Adrenal gland (tissue), 5 donors: ENCODE measurements at regions not wholly inside any gene's neighbourhood (a gene's known extent, or its start where the extent isn't known, plus 50 kb on each side); places are given as distances from the start of the nearest gene placed in this dataset.

Experiments
- POLR2A ChIP-seq, 2 donors: fragments of 450-650 bp; IDR thresholded peaks; one replicate each; pipeline ENCODE4 v1.6.1; 2017; ENCODE audit warnings: antibody characterized with exemption in 2 of 2, mild to moderate bottlenecking in 2 of 2, moderate library complexity in 1 of 2
- TF ChIP-seq, protein P1 (sequence below), 6 experiments: fragments of 450-650 bp in 4 of 6; fragments of 200-600 bp in 2 of 6; sonication (generic) in 1 of 6; IDR thresholded peaks; 1 replicate in 5 of 6; 2 replicates in 1 of 6; pipeline versions ENCODE4 v1.5.1 to v1.8.0; 2016 to 2021; ENCODE audit warnings: antibody characterized with exemption in 6 of 6, mild to moderate bottlenecking in 2 of 6, moderate library complexity in 1 of 6
- donor health status: DM: no; HTN: no; CAD: no.

DNA sequence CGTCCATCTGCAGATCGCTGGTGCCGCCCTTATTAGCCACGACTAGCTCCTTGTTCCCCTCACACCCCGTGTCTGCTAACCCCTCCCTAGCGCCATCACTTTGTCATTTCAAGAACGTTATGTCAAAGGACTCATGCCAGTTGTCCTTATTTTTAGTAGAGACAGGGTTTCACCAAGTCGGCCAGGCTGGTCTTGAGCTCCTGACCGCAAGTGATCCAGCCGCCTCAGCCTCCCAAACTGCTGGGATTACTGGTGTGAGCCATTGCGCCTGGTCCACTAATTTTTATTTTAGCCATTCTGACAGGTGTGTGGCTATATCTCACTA is 138.9 kb upstream of the HDAC4 start:
- TF ChIP-seq, protein P1, sequence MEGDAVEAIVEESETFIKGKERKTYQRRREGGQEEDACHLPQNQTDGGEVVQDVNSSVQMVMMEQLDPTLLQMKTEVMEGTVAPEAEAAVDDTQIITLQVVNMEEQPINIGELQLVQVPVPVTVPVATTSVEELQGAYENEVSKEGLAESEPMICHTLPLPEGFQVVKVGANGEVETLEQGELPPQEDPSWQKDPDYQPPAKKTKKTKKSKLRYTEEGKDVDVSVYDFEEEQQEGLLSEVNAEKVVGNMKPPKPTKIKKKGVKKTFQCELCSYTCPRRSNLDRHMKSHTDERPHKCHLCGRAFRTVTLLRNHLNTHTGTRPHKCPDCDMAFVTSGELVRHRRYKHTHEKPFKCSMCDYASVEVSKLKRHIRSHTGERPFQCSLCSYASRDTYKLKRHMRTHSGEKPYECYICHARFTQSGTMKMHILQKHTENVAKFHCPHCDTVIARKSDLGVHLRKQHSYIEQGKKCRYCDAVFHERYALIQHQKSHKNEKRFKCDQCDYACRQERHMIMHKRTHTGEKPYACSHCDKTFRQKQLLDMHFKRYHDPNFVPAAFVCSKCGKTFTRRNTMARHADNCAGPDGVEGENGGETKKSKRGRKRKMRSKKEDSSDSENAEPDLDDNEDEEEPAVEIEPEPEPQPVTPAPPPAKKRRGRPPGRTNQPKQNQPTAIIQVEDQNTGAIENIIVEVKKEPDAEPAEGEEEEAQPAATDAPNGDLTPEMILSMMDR (IDR thresholded peaks at IDR 0.05), result no peak
- no peak for TF ChIP-seq POLR2A (IDR thresholded peaks at IDR 0.05)
